Femur (tissue), 1 donor: ENCODE measurements at regions not wholly inside any gene's neighbourhood (a gene's known extent, or its start where the extent isn't known, plus 50 kb on each side); places are given as distances from the start of the nearest gene placed in this dataset.
"Not testable (repeated sequence)": the region's sequence is repeated elsewhere in the genome, so short reads cannot be mapped to it uniquely, and the experiment has no call there.

Source experiments
- DNase-seq: peaks from one replicate; pipeline ENCODE4 v3.0.0-alpha.2; 2017

- no peak for DNase-seq
Measured at GRCh38 chr9:90517103-90517502, 125.5 kb downstream of the DIRAS2 start.

DNA sequence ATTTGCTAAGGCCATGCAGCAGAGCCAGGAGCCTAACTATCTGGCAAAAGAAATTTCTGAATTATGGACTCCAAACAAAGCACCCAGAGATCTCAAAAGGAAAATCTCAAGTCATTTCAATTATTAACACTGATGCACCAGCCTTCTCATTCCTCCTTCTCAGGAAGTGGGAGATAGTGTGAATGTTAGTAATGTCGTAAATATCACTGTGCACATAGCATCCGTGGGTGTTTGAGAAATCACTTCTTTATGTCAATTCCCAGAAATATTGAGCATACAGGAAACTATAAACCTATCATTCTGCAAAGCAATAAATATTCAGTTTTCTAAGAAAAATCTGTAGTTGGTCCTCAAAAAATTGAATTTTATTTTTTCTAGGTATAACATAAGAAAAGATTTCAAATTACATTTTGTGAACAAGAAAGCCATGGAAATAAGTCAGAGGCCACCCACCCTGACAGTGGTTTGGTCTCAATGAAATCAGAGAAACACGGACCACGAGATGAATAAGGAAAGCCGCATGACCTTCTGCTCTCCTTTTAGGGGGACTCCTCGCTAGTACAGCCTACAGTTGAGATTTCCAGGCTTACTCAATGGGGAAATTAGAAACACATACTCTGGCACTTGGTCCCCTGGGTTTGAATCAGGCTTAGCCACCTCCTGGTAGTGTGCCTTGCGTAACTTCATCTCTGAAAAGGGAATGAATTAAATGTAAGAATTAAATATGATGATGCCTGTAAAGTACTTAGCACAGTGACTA is 120.6 kb downstream of the DIRAS2 start:
- DNase-seq: no peak

DNA sequence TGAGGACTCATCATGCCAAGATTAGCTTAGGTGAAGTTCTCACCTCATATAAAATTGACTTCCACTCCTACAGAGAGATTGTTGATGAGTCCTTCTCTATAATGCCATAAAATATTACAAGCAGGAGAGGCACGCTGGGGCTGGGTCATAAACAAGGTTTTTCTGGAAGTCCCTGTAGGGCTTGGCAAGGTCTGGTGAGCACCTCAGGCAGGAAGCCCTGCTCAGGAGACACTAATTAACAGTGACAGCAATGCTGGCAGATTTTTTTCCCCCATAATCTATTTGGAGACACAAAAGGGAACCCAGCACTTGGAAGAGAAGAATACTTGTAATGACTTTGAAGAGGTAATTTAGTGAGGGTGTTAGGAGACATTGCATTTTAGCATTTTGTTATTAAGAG is 118.7 kb downstream of the DIRAS2 start:
- DNase-seq: no peak

DNA sequence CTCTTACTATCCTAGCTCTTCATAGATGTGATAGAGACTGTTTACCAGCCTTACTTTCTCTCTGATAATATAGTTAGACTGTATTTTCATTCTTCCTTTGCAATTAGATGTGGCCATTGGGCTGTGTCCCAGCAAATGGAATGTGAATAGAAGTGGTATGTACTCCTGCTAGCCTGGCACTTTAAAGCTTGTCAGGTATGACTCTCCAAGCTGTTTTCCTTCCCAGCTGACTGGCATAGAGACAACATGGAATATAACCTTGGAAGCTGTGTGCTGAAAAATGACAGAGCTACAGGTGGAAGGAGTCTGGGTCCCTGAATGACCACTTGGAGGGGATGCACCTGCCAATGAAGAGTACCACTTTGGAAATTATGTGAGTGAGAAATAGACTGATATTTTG is 116.2 kb downstream of the DIRAS2 start:
- no peak for DNase-seq

- not testable (repeated sequence) for DNase-seq
Measured at GRCh38 chr9:90536094-90536493, 106.5 kb downstream of the DIRAS2 start.

GRCh38 chr9:90538566-90538965 is 104.1 kb downstream of the DIRAS2 start:
- no peak for DNase-seq

DNA sequence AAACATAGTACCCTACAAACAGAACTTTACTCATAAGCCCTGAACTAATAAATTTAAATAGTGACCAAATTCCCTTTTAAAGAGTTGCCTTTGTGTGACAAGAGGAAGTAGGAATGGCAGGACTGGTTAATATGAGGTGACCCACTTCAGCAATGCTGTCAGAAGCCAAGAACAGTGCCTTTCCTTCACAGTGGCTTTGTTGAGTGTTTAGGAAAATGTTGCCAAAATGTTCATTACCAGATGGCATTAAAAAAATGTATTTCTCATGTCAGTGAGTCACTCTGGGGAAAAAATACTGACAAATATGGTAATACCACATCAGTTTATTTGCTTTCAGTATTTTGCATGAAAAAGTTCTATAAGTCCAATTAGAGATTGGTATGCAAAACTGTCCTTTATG is 103.3 kb downstream of the DIRAS2 start:
- DNase-seq: no peak

DNA sequence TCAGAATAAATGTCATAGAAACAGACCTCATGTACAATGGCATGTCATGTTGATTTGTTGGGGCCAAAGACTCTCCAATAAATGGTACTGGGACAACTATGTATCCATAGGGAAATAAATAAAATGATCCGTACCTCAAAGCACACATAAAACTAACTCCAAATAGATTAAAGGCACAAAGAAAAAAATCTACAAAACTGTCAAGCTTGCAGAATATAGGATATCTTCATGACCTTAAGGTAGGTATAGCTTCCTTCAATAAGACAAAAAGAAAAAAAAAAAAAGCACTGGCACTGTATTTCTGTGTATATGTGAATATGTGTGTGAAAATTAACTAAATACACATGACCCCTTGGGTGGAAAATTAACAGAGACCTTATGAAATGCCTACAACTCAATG is 101.9 kb downstream of the DIRAS2 start:
- DNase-seq: no peak

GRCh38 chr9:90544488-90544887 is 98.1 kb downstream of the DIRAS2 start:
- no peak for DNase-seq

GRCh38 chr9:90546200-90546599 is 96.4 kb downstream of the DIRAS2 start:
- no peak for DNase-seq

GRCh38 chr9:90547896-90548295 is 94.7 kb downstream of the DIRAS2 start:
- DNase-seq: no peak

DNA sequence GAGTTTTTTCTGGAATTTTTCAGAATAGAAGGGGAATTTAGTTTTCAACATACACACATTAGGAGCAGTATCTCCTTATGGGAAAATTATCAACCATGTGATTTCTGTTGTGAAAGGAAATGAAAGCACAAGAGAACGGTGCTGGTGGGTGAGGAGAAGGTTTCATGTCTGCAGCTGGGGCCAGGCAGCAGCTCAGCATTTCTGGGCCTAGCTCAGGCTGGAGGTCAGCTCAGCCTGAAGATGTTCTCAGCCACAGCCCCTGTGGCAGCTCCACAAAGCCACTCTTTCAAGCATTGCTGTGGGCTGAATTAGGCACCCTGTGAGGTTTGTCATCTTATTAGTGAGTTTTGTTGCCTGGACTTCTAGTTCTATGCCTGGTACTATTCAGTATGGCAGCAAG is 90.3 kb downstream of the DIRAS2 start:
- DNase-seq: no peak

GRCh38 chr9:90555351-90556057 is 87.1 kb downstream of the DIRAS2 start:
- DNase-seq: no peak

GRCh38 chr9:90556897-90557675 is 85.5 kb downstream of the DIRAS2 start:
- DNase-seq: no peak

GRCh38 chr9:90559075-90560073 is 83.2 kb downstream of the DIRAS2 start:
- DNase-seq: no peak
